HepG2 (cell line): ENCODE measurements at regions not wholly inside any gene's neighbourhood (a gene's known extent, or its start where the extent isn't known, plus 50 kb on each side); places are given as distances from the start of the nearest gene placed in this dataset.

Experiments
- MAX ChIP-seq: IDR thresholded peaks from 2 replicates; pipeline ENCODE4 v1.6.1; 2012; ENCODE audit warnings: inconsistent platforms
- PHB2 ChIP-seq: fragments of 450-650 bp; IDR thresholded peaks from 2 replicates; pipeline ENCODE4 v1.6.1; 2018; ENCODE audit not compliant: partially characterized antibody
- RARA ChIP-seq: IDR thresholded peaks from 2 replicates; pipeline ENCODE4 v1.6.1; 2016; ENCODE audit warnings: missing genetic modification reagents, missing compliant biosample characterization
- SALL2 ChIP-seq: sonication (generic); formaldehyde crosslinking; IDR thresholded peaks from 2 replicates; pipeline ENCODE4 v1.8.1; 2023; ENCODE audit warnings: mild to moderate bottlenecking, missing genetic modification reagents, inconsistent platforms
- SNAI1 ChIP-seq: sonication (generic); formaldehyde crosslinking; IDR thresholded peaks from 2 replicates; pipeline ENCODE4 v1.5.0; 2020; ENCODE audit warnings: mild to moderate bottlenecking, missing genetic modification reagents, borderline replicate concordance
- ZFP1 ChIP-seq: IDR thresholded peaks from 2 replicates; pipeline ENCODE4 v1.6.1; 2016
- ZNF253 ChIP-seq: sonication (generic); formaldehyde crosslinking; IDR thresholded peaks from 2 replicates; pipeline ENCODE4 v1.8.0; 2022; ENCODE audit warnings: mild to moderate bottlenecking, missing genetic modification reagents, borderline replicate concordance
- ZNF274 ChIP-seq: sonication (generic); formaldehyde crosslinking; IDR thresholded peaks from 2 replicates; pipeline ENCODE4 v1.5.1; 2020; ENCODE audit warnings: mild to moderate bottlenecking, missing genetic modification reagents
- ZNF891 ChIP-seq: sonication (generic); formaldehyde crosslinking; IDR thresholded peaks from 2 replicates; pipeline ENCODE4 v1.5.0; 2020; ENCODE audit warnings: mild to moderate bottlenecking, missing genetic modification reagents
- TF ChIP-seq, protein P1 (sequence below): sonication (generic); formaldehyde crosslinking; IDR thresholded peaks from 2 replicates; pipeline ENCODE4 v1.5.0; 2020; ENCODE audit warnings: mild to moderate bottlenecking, missing genetic modification reagents, moderate library complexity

DNA sequence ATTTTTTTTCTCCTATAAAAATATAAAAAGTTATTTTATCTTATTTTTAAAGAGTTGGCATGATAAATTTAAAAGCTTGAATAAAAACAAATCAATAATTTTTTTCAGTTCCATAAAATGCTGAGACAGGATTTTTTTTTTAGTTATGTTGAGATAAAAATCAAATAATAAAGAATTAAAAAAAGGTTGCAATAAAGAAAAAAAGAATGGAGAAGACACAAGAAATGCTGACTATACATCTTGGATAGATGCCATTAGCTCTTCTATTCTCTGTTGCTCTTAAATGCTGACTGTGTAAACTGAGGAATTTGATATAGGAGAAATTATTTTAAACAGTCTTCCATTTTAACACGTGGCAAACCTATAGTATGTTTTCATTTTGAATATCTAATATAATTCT, 2298.5 kb downstream of the MRPL39 start:
- TF ChIP-seq ZFP1 (CRISPR knock-in tag) = no peak
- TF ChIP-seq SNAI1 (CRISPR knock-in tag) = no peak
- no peak for TF ChIP-seq PHB2
- no peak for TF ChIP-seq RARA (CRISPR knock-in tag)
- TF ChIP-seq ZNF891 (CRISPR knock-in tag) = no peak
- TF ChIP-seq ZNF274 (CRISPR knock-in tag) = no peak
- TF ChIP-seq ZNF253 (CRISPR knock-in tag) = no peak
- no peak for TF ChIP-seq SALL2 (CRISPR knock-in tag)
- TF ChIP-seq, protein P1, sequence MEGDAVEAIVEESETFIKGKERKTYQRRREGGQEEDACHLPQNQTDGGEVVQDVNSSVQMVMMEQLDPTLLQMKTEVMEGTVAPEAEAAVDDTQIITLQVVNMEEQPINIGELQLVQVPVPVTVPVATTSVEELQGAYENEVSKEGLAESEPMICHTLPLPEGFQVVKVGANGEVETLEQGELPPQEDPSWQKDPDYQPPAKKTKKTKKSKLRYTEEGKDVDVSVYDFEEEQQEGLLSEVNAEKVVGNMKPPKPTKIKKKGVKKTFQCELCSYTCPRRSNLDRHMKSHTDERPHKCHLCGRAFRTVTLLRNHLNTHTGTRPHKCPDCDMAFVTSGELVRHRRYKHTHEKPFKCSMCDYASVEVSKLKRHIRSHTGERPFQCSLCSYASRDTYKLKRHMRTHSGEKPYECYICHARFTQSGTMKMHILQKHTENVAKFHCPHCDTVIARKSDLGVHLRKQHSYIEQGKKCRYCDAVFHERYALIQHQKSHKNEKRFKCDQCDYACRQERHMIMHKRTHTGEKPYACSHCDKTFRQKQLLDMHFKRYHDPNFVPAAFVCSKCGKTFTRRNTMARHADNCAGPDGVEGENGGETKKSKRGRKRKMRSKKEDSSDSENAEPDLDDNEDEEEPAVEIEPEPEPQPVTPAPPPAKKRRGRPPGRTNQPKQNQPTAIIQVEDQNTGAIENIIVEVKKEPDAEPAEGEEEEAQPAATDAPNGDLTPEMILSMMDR (CRISPR knock-in tag) = no peak
- TF ChIP-seq MAX = no peak
